H1 (cell line): ENCODE measurements at regions not wholly inside any gene's neighbourhood (a gene's known extent, or its start where the extent isn't known, plus 50 kb on each side); places are given as distances from the start of the nearest gene placed in this dataset.

Source experiments
- CTCF ChIA-PET: fragments of 300-600 bp; sonication (Branson Sonifier 250); formaldehyde crosslinking; loops from one replicate; lab custom pipeline; 2021; ENCODE audit not compliant: partially characterized antibody; lab: Charles Lee
- POLR2A ChIA-PET: fragments of 300-600 bp; sonication (Branson Sonifier 250); formaldehyde crosslinking; loops from one replicate; lab custom pipeline; 2021; ENCODE audit warnings: inconsistent platforms; ENCODE audit not compliant: partially characterized antibody; lab: Charles Lee
- DNase-seq, 2 experiments: peaks; one replicate each; pipeline versions ENCODE4 v3.0.0 to v3.0.0-alpha.2; 2010 to 2022; ENCODE audit warnings: low spot score in 2 of 2, low read depth in 1 of 2, mixed read lengths in 1 of 2
- FAIRE-seq: peaks from 2 replicates; lab custom pipeline; 2011; peaks lifted over from hg19 to GRCh38; lab: Jason Lieb, UNC
- H2AFZ ChIP-seq: 2 replicates; pipeline ENCODE4 v1.8.1; 2012; ENCODE audit warnings: low read length, inconsistent platforms
- H2AK5ac ChIP-seq: 2 replicates; pipeline ENCODE4 v1.6.1; 2013; ENCODE audit warnings: low read depth, low read length
- H2BK120ac ChIP-seq: replicated peaks from 2 replicates; pipeline ENCODE3; 2013; ENCODE audit warnings: low read depth, low read length, inconsistent platforms
- H2BK12ac ChIP-seq: 2 replicates; pipeline ENCODE4 v1.6.1; 2013; ENCODE audit warnings: low read depth, low read length
- H2BK15ac ChIP-seq: 2 replicates; pipeline ENCODE4 v1.6.1; 2013; ENCODE audit warnings: low read length
- H2BK20ac ChIP-seq: 2 replicates; pipeline ENCODE4 v1.6.1; 2013; ENCODE audit warnings: low read length
- H2BK5ac ChIP-seq: 2 replicates; pipeline ENCODE4 v1.6.1; 2013; ENCODE audit warnings: low read depth, low read length
- H3K14ac ChIP-seq: 2 replicates; pipeline ENCODE4 v1.6.1; 2013; ENCODE audit warnings: inconsistent platforms; ENCODE audit not compliant: insufficient read length
- H3K18ac ChIP-seq: 2 replicates; pipeline ENCODE4 v1.6.1; 2013; ENCODE audit warnings: low read length; ENCODE audit errors: extremely low read depth
- H3K23ac ChIP-seq: 2 replicates; pipeline ENCODE4 v1.6.1; 2013; ENCODE audit warnings: inconsistent platforms; ENCODE audit not compliant: insufficient read length
- H3K23me2 ChIP-seq: 2 replicates; pipeline ENCODE4 v1.6.1; 2013; ENCODE audit warnings: low read depth, low read length
- H3K27ac ChIP-seq: 2 replicates; pipeline ENCODE4 v1.6.1; 2011; ENCODE audit warnings: low read depth, low read length, inconsistent platforms
- H3K27me3 ChIP-seq, 4 experiments: replicated peaks in 1 of 4; 1 replicate in 1 of 4; 2 replicates in 3 of 4; pipeline versions ENCODE4 v1.6.1 to v1.8.1; 2011 to 2013; ENCODE audit warnings: low read length in 3 of 4, mild to moderate bottlenecking in 3 of 4, inconsistent platforms in 2 of 4, mixed read lengths in 2 of 4, moderate library complexity in 1 of 4; ENCODE audit not compliant: control insufficient read depth in 3 of 4, insufficient read depth in 3 of 4; ENCODE audit errors: extremely low read depth in 1 of 4
- H3K36me3 ChIP-seq, 4 experiments: 2 replicates each; pipeline versions ENCODE4 v1.6.1 to v1.8.1; 2011 to 2013; ENCODE audit warnings: mild to moderate bottlenecking in 4 of 4, low read length in 3 of 4, moderate library complexity in 2 of 4, control low read depth in 1 of 4, inconsistent platforms in 1 of 4; ENCODE audit not compliant: insufficient read depth in 4 of 4, control insufficient read depth in 2 of 4
- H3K4ac ChIP-seq: replicated peaks from 2 replicates; pipeline ENCODE3; 2013; ENCODE audit warnings: low read length, low read depth, mixed read lengths, inconsistent platforms; ENCODE audit not compliant: insufficient read length
- H3K4me1 ChIP-seq, 4 experiments: replicated peaks in 1 of 4; 1 replicate in 1 of 4; 2 replicates in 3 of 4; pipeline versions ENCODE4 v1.6.1 to v1.8.1; 2011 to 2013; ENCODE audit warnings: low read length in 3 of 4, inconsistent platforms in 2 of 4, mixed read lengths in 1 of 4; ENCODE audit not compliant: insufficient read depth in 4 of 4, control insufficient read depth in 3 of 4
- H3K4me2 ChIP-seq, 2 experiments: 2 replicates each; pipeline versions ENCODE4 v1.6.1 to v1.8.1; 2011 to 2013; ENCODE audit warnings: low read depth in 2 of 2, low read length in 2 of 2, control low read depth in 1 of 2, inconsistent platforms in 1 of 2, mild to moderate bottlenecking in 1 of 2; ENCODE audit not compliant: insufficient read depth in 1 of 2
- H3K4me3 ChIP-seq, 4 experiments: fragments of 200-600, 300-600 bp in 1 of 4; sonication (generic), shearing (Covaris generic), sonication (Bioruptor Twin) in 1 of 4; 2 replicates each; pipeline versions ENCODE4 v1.5.1 to v1.8.1; 2011 to 2016; ENCODE audit warnings: low read length in 4 of 4, low read depth in 3 of 4, control low read depth in 2 of 4, inconsistent platforms in 2 of 4, mild to moderate bottlenecking in 2 of 4, mixed read lengths in 1 of 4, moderate library complexity in 1 of 4; ENCODE audit not compliant: insufficient read depth in 2 of 4; ENCODE audit errors: extremely low read depth in 1 of 4
- H3K56ac ChIP-seq: replicated peaks from 2 replicates; pipeline ENCODE3; 2013; ENCODE audit warnings: low read depth, mild to moderate bottlenecking, mixed read lengths, low read length, inconsistent platforms; ENCODE audit not compliant: insufficient read length
- H3K79me1 ChIP-seq: 2 replicates; pipeline ENCODE4 v1.6.1; 2013; ENCODE audit warnings: low read depth, low read length, control low read depth
- H3K79me2 ChIP-seq, 2 experiments: 2 replicates each; pipeline versions ENCODE4 v1.6.1 to v1.8.1; 2012 to 2013; ENCODE audit warnings: low read length in 2 of 2, mild to moderate bottlenecking in 2 of 2, inconsistent platforms in 1 of 2; ENCODE audit not compliant: insufficient read depth in 2 of 2, control insufficient read depth in 1 of 2
- H3K9ac ChIP-seq, 4 experiments: replicated peaks in 1 of 4; 1 replicate in 1 of 4; 2 replicates in 3 of 4; pipeline versions ENCODE4 v1.6.1 to v1.8.1; 2011 to 2013; ENCODE audit warnings: low read depth in 3 of 4, low read length in 3 of 4, control low read depth in 2 of 4, mild to moderate bottlenecking in 2 of 4, moderate library complexity in 2 of 4, inconsistent platforms in 1 of 4; ENCODE audit errors: extremely low read depth in 1 of 4
- H3K9me3 ChIP-seq, 2 experiments: 2 replicates each; pipeline versions ENCODE4 v1.6.1 to v1.8.1; 2012 to 2013; ENCODE audit warnings: mild to moderate bottlenecking in 2 of 2, moderate library complexity in 2 of 2, control low read depth in 1 of 2, inconsistent platforms in 1 of 2, low read depth in 1 of 2, low read length in 1 of 2, mixed read lengths in 1 of 2; ENCODE audit not compliant: insufficient read depth in 2 of 2
- H4K20me1 ChIP-seq, 2 experiments: replicated peaks in 1 of 2; 2 replicates each; pipeline versions ENCODE3 to v1.8.1; 2011 to 2013; ENCODE audit warnings: inconsistent platforms in 2 of 2, low read length in 2 of 2, mild to moderate bottlenecking in 1 of 2; ENCODE audit not compliant: insufficient read depth in 2 of 2, control insufficient read depth in 1 of 2
- H4K5ac ChIP-seq: 2 replicates; pipeline ENCODE4 v1.6.1; 2013; ENCODE audit warnings: low read length, low read depth, mixed read lengths, inconsistent platforms; ENCODE audit not compliant: insufficient read length
- H4K8ac ChIP-seq: 2 replicates; pipeline ENCODE4 v1.8.0; 2013; ENCODE audit warnings: mild to moderate bottlenecking, moderate library complexity, low read length, inconsistent platforms; ENCODE audit not compliant: insufficient read depth; ENCODE audit errors: extremely low read depth
- H4K91ac ChIP-seq: replicated peaks from 2 replicates; pipeline ENCODE3; 2013; ENCODE audit warnings: low read length, mixed read lengths, inconsistent platforms; ENCODE audit not compliant: insufficient read length
- CHD1 ChIP-seq: IDR thresholded peaks from 2 replicates; pipeline ENCODE4 v1.6.1; 2012; ENCODE audit warnings: low read depth, low read length, improper control_type of control experiment
- CHD2 ChIP-seq: IDR thresholded peaks from 2 replicates; pipeline ENCODE4 v1.6.1; 2012; ENCODE audit warnings: low read length, improper control_type of control experiment
- CREB1 ChIP-seq: IDR thresholded peaks from 2 replicates; pipeline ENCODE4 v1.6.1; 2012; ENCODE audit warnings: inconsistent platforms
- EGR1 ChIP-seq: IDR thresholded peaks from 2 replicates; pipeline ENCODE4 v1.6.1; 2011; ENCODE audit warnings: low read depth, low read length, borderline replicate concordance
- GTF2F1 ChIP-seq: IDR thresholded peaks from 2 replicates; pipeline ENCODE4 v1.6.1; 2012; ENCODE audit warnings: low read depth, low read length, improper control_type of control experiment, borderline replicate concordance
- HDAC2 ChIP-seq, 2 experiments: fragments of 300-600 bp in 1 of 2; sonication (generic) in 1 of 2; IDR thresholded peaks; 2 replicates each; pipeline ENCODE4 v1.6.1; 2011 to 2012; ENCODE audit warnings: low read depth in 2 of 2, low read length in 2 of 2, mild to moderate bottlenecking in 2 of 2, moderate library complexity in 2 of 2, borderline replicate concordance in 1 of 2, inconsistent platforms in 1 of 2
- JUN ChIP-seq: IDR thresholded peaks from 2 replicates; pipeline ENCODE4 v1.6.1; 2011; ENCODE audit warnings: low read depth, mild to moderate bottlenecking, improper control_type of control experiment, low read length
- RFX5 ChIP-seq: IDR thresholded peaks from 2 replicates; pipeline ENCODE4 v1.6.1; 2011; ENCODE audit warnings: low read depth, low read length, improper control_type of control experiment, borderline replicate concordance
- TAF7 ChIP-seq: optimal IDR thresholded peaks from 2 replicates; pipeline ENCODE3; 2011; ENCODE audit warnings: low read depth, mild to moderate bottlenecking, inconsistent platforms, low read length, moderate library complexity, borderline replicate concordance
- WGBS, 2 experiments: shearing (Covaris generic) in 1 of 2; methylation state at CpG; one replicate each; pipeline versions ENCODE4 v1.1.6 to v1.1.7; 2013 to 2015; ENCODE audit warnings: low lambda C conversion rate in 2 of 2, mixed read lengths in 2 of 2, inconsistent platforms in 1 of 2, low coverage in 1 of 2, missing lambda C conversion rate in 1 of 2; ENCODE audit not compliant: insufficient replicate concordance in 2 of 2, insufficient coverage in 1 of 2, insufficient read length in 1 of 2; ENCODE audit errors: extremely low coverage in 1 of 2, missing lambda C conversion rate in 1 of 2; 5-methylcytosine and 5-hydroxymethylcytosine counted together
- TF ChIP-seq, protein P1 (sequence below): IDR thresholded peaks from 2 replicates; pipeline ENCODE4 v1.6.1; 2011; ENCODE audit warnings: low read depth, mild to moderate bottlenecking, low read length; ENCODE audit not compliant: insufficient read depth
- TF ChIP-seq, protein P2 (sequence below): IDR thresholded peaks from 2 replicates; pipeline ENCODE4 v1.6.1; 2011; ENCODE audit warnings: low read length, improper control_type of control experiment

DNA sequence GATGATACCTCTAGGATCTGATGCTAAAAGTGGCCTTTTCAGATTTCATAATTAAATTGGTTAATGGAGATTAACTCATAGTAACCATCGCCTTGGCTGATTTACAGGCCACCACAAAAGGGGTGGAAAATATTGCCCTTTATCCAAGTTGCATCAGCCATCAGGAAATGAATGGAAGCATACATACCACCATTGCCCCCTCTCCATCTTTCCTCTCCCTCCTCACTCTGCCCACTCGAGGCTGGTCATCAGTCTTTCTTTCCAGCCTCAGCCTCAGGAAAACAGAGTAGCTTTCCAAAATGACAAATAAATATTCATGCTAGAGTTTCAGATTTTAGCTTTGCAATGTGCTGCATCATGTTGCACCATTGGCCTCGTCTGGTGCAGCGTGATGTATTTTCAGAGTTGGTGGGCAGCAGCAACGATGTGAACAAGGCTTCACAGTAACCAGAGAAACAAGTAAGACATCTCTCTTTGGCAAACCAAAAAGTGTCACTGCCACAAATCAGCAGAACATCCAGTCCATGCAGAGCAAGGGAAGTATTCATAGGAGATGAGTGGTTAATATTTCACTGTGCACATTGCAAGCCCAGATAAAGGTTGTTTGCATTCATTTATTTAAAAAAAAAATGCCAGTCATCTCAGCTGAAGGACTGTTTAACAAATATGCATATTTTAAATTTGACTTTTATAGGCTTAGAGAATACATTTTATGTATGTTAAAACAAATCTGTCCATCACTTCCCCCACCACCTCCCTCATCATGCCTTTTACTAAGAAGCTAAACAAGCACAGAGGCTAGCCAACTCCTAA, 136.7 kb upstream of the FAT3 start:
- WGBS, 2 experiments = 96% methylated on average over 5 of the region's 5 CpGs; no CpG with 5 or more reads in 1 of the 2 experiments
- no peak overlapping the region for H3K9ac ChIP-seq
- TF ChIP-seq JUN (no peak), CHD1 (no peak), CHD2 (no peak), RFX5 (no peak), HDAC2 (IDR thresholded peaks at IDR 0.05; ENCODE audit: borderline replicate concordance in 1 of 2, low read depth in 2 of 2, low read length in 2 of 2) (no peak), TAF7 (no peak), EGR1 (no peak), CREB1 (no peak), GTF2F1 (no peak)
- TF ChIP-seq, protein P1, sequence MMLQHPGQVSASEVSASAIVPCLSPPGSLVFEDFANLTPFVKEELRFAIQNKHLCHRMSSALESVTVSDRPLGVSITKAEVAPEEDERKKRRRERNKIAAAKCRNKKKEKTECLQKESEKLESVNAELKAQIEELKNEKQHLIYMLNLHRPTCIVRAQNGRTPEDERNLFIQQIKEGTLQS = no peak
- TF ChIP-seq, protein P2, sequence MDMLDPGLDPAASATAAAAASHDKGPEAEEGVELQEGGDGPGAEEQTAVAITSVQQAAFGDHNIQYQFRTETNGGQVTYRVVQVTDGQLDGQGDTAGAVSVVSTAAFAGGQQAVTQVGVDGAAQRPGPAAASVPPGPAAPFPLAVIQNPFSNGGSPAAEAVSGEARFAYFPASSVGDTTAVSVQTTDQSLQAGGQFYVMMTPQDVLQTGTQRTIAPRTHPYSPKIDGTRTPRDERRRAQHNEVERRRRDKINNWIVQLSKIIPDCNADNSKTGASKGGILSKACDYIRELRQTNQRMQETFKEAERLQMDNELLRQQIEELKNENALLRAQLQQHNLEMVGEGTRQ = no peak

More for the DNA sequence above, 136.7 kb upstream of the FAT3 start:
- DNase-seq (no peak), FAIRE-seq (no peak)
- H3K18ac ChIP-seq = no peak overlapping the region
- H3K4me3 ChIP-seq = no peak overlapping the region
- no peak overlapping the region for H2BK20ac ChIP-seq
- H2BK120ac ChIP-seq = no peak overlapping the region
- no peaks in the 10 kb centered on the region for H3K79me2 ChIP-seq
- CTCF ChIA-PET = interaction anchor here (1.7 kb wide), 1 partner anchor 18 kb away, joined by 6 read pairs; no protein-coding TSS in a partner anchor
- no peaks in the 10 kb centered on the region for H4K20me1 ChIP-seq
- no peak overlapping the region for H3K4ac ChIP-seq
- H3K23ac ChIP-seq = no peak overlapping the region
- no peaks in the 10 kb centered on the region for H3K9me3 ChIP-seq
- no peak overlapping the region for H2AK5ac ChIP-seq
- no peak overlapping the region for H2BK12ac ChIP-seq
- H3K56ac ChIP-seq = no peak overlapping the region
- H4K5ac ChIP-seq = no peak overlapping the region
- H3K14ac ChIP-seq = no peak overlapping the region
- H3K4me2 ChIP-seq = no peak overlapping the region
- no peak overlapping the region for H4K91ac ChIP-seq
- no peaks in the 10 kb centered on the region for H3K36me3 ChIP-seq
- H3K27me3 ChIP-seq = no peaks in the 10 kb centered on the region
- H2AFZ ChIP-seq = peak overlapping the region; percentile 6; the same call in 1 of the 2 replicates
- no peaks in the 10 kb centered on the region for H3K4me1 ChIP-seq
- H3K27ac ChIP-seq = no peak overlapping the region
- H2BK15ac ChIP-seq = no peak overlapping the region
- POLR2A ChIA-PET = no interaction called here
- no peaks in the 10 kb centered on the region for H3K23me2 ChIP-seq
- no peak overlapping the region for H2BK5ac ChIP-seq
- no peak overlapping the region for H4K8ac ChIP-seq
- no peaks in the 10 kb centered on the region for H3K79me1 ChIP-seq
